GM19351 (cell line): ENCODE measurements at regions not wholly inside any gene's neighbourhood (a gene's known extent, or its start where the extent isn't known, plus 50 kb on each side); places are given as distances from the start of the nearest gene placed in this dataset.

Experiments
- ATAC-seq: cut with Tn5 transposase; IDR thresholded peaks from one replicate; pipeline ENCODE4 v1.9.1; 2021; ENCODE audit warnings: mild to moderate bottlenecking, moderate library complexity; ENCODE audit not compliant: unreplicated experiment

DNA sequence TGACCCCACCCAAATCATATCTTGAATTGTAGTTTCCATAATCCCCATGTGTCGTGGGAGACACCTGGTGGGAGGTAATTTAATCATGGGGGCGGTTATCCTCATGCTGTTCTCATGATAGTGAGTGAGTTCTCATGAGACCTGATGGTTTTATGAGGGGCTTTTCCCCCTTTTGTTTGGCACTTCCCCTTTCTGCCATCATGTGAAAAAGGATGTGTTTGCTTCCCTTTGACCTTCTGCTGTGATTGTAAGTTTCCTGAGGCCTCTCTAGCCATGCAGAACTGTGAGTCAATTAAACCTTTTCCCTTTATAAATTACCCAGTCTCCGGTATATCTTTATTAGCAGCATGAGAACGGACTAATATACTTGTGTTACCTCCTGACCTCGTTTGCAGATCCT is 156.6 kb upstream of the MTNR1B start:
- no peak for ATAC-seq

DNA sequence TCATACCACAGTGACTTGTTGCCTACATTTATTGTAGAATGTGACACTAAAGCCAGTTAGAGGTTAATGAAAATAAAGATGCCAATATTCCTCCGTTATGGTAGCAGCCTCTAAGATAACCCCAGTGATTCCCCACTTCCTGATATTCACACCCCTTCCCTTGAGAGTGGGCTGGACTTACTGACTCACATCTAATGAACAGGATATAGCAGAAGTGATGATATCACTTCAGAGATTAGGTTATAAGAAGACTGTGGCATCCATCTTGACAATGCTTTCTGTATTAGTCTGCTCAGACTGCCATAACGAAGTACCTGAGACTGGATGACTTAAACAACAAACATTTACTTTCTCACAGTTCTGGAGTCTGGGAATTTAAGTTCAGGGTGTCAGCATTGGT is 149.6 kb upstream of the MTNR1B start:
- ATAC-seq: no peak

- no peak for ATAC-seq
Observed at GRCh38 chr11:92820860-92821259, 148.6 kb upstream of the MTNR1B start.

GRCh38 chr11:92822410-92822809 is 147.0 kb upstream of the MTNR1B start:
- ATAC-seq: no peak

DNA sequence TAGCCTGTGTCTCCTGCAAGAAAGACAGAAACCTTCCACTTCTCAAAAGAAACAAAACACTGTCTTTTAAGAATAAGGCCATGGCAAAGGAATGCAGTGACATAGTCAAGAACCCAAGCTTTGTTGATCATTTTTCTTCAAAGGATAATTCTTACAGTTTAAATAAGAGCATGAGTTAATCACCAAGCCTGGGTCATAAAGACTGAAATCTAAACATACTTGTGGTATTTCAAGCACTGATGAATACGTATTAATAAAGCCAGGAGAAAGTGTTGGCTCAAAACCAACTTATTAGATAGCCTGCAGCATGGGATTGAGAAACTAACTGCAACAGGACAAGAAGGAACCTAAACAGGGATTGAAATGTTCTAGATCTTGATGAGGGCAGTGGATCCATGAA is 143.3 kb upstream of the MTNR1B start:
- ATAC-seq: no peak

DNA sequence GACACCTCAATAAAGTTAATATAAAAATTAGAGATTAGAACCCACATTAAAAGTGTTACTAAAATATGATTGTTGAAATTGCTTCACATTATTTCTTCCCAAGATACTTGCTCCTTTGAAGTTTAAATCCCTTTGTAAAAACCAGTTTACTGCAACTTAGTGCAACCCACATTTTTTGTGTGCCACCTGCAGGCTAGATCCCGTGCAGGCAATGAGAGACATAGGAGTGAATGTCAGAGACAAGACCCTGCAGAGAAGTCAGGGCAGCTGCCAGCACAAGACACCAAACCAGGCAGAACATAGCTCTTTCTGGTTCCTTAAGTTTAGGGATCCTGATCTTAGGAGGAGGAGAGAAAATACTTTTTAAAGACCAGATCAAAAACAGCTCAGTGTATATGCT is 142.8 kb upstream of the MTNR1B start:
- ATAC-seq: no peak

DNA sequence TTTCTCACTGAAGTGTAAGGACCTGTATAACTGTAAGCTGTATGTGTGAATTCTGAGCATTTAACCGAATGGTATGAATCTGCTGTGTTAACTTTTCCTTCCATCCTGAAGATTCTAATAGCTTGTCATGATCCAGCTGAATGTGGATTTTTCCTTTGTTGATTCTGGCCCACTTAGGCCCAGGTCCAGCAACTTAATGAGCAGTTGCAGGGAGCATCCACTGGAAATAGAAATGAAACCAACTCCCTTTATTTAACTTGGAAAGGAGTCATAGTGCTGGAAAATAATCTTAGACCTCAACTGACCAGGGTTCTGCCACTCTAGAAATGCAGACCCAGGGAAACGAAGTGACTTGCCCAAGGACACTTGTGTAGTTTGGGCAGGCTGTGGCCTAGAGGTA is 142.3 kb upstream of the MTNR1B start:
- no peak for ATAC-seq

DNA sequence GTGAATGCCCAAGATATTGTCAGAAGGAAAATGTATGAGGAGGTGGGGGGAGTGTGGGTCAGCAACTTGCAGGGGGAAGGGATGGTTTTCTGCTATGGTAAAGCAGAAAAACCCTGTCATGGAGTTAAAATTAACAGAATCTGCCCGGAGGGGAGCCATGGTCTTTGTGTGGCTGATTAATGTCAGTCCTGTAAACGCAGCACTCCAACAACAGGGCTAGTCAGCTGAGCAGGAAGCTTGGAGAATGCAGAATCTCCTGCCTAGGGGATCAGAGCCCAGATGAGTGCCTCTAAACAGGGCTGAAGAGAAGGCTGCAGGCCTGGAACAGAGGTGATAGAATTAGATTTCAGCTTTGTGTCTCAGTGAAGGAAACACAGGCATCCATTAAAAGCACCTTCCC is 140.9 kb upstream of the MTNR1B start:
- no peak for ATAC-seq

GRCh38 chr11:92829121-92829520 is 140.3 kb upstream of the MTNR1B start:
- no peak for ATAC-seq

- ATAC-seq: no peak
Observed at GRCh38 chr11:92829671-92830070, 139.8 kb upstream of the MTNR1B start.

- peak; percentile 76 for ATAC-seq
Observed at GRCh38 chr11:92830377-92831155, 138.9 kb upstream of the MTNR1B start.

- ATAC-seq: no peak
Observed at GRCh38 chr11:92834296-92835020, 135.0 kb upstream of the MTNR1B start.

DNA sequence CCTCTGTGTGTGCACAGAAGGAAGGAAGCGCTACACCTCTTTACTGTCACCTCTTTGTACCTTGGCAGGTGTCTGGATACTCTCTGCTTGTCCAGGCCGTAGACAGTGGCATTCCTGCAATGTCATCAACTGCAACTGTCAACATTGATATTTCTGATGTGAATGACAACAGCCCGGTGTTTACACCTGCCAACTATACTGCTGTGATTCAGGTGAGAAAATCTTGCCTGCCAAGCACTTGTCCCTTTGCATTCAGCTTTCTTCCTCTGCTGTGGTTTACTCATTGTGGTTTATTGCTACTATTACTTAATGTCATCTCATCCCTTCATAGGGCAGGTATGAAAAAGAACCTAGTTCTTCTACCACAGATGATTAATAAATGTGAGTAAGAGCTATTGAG is 131.9 kb upstream of the MTNR1B start:
- ATAC-seq: no peak

DNA sequence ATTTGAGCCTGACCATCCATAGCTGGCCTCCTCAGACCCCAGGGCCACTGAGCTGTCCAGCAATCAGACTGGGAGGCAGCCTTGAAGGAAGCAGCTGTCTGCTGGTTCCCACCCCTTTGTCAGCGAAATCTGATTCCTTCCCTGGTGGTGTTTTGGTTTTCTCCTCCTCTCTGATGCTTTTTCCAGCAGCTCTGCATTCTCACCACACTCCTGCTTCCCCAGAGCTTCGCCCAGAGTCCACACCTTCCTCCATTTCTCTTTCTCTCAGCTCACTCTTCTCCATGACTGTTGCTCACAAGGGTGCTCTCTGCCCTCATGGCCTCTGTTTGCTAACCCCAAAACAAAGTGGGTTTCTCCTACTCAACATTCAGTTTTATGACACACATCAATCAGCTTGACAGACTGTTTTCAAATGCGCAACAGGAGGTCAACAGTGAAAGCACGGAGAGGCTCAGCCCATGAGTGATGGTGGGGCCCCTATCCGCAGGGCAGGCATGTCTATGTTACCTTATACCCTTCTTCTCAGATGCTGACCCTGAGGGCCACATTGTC is 130.6 kb upstream of the MTNR1B start:
- no peak for ATAC-seq

DNA sequence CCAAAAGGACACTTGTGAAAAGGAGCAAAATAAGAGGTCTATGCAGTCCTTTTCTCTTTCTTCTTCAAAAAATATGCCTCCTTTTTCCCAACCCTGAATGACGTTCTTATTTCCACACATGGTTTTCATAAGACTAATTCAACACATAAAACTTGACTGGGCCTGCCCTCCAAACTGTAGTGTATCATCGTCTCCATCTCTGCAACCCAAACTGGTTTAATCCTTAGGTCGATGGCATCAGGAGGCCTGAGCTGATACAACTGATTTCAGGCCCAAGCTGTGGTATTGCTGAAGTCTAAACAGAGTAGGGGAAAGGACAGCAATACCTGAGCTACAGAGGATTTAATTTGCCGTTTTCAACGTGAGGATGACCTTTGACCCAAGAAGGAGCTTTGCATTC is 130.0 kb upstream of the MTNR1B start:
- no peak for ATAC-seq

GRCh38 chr11:92841719-92842118 is 127.7 kb upstream of the MTNR1B start:
- no peak for ATAC-seq

DNA sequence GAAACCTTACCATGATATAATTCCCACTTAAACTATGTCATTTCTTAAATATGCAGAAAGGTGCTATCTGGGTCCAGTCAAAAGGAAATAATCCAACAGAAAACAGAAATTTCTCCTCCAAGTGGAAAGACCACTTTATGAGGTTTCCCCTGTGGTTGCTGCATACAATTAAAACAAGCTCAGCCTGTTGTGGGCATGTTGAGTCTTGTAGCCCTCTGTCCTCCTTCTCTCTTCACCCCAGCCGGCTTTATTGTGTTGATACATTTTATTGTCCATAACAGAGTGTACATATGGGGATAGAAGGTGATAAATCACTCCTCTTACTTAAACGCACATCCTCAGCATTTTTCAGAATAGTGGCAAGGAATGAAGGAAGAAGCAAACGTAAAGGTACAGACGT is 126.0 kb upstream of the MTNR1B start:
- ATAC-seq: no peak

GRCh38 chr11:92844197-92844596 is 125.3 kb upstream of the MTNR1B start:
- ATAC-seq: no peak

DNA sequence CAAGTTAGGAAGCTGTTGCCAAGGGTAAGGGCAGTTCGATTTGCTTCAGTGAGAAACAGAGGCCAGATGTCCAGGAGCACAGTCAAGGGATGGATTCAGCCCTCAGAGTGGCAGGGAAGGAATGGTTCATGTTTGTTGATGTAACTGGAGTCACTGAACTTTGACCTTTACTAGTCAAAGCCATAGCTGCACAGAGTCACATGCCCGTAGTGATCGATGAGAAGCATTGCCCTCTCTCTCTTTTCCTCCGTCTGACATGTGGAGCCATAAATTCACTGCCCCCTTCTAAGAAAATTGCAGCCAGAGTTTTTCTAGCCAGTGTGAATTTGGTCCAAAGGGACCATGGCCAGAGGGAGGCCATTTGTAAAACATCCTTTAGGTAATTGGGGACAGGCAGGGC is 124.1 kb upstream of the MTNR1B start:
- ATAC-seq: no peak

DNA sequence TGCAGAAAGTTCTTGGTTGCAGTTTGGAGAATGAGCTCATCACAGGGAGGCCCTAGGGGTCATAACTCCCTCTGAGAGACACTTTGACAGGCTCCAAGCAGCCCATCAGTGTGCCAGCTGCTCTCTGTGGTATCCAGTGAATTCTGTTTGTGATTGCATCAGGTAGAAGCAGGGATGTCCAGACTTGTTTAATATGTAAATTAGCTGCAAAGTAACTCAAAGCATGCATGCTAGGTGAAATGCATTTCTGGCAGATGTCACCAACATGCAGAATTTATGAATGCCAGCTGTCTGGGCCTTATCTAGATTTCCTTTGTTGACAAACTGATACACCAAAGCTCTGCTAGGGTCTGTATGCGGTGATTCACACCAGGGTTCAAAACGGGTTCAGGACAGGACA is 123.6 kb upstream of the MTNR1B start:
- no peak for ATAC-seq

DNA sequence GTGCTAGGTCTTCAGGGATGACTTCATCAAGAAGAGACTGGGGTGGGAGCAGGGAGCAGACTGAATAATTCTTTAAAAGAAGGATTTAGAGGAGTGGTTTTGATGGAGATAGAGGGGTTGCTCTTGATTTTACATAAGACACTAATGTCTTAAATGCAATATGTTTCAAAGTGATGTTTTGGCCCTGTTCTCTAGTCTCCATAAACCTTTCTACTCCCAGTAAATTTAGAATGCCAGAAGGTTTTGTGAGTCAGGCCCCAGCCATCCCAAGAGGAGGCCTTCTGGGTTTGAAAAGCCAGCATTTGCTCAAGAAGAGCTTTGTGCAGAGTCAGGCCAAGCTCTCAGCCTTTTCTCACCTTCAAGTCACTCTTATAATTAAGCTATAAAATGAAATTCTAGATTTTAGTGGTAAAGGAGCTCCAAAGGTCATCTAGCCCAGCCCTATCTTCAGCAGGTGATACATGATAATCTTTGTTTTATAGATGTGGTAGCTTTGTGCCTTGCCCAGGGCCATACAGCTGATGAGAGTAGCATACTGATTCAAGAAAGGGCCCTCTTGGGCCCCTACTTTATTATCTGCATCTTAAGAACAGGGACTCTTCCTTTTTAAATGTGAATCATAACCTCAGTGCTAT is 122.8 kb upstream of the MTNR1B start:
- ATAC-seq: no peak

GRCh38 chr11:92848578-92848977 is 120.9 kb upstream of the MTNR1B start:
- ATAC-seq: no peak
